DLD1 (cell line): ENCODE measurements at regions not wholly inside any gene's neighbourhood (a gene's known extent, or its start where the extent isn't known, plus 50 kb on each side); places are given as distances from the start of the nearest gene placed in this dataset.
"Not testable (repeated sequence)": the region's sequence is repeated elsewhere in the genome, so short reads cannot be mapped to it uniquely, and the experiment has no call there.

Source experiments
- in situ Hi-C: cut with HindIII; loops from 2 replicates; pipeline ENCODE4 v1.10.0; 2017; ENCODE audit warnings: low sequenced_read_pairs

DNA sequence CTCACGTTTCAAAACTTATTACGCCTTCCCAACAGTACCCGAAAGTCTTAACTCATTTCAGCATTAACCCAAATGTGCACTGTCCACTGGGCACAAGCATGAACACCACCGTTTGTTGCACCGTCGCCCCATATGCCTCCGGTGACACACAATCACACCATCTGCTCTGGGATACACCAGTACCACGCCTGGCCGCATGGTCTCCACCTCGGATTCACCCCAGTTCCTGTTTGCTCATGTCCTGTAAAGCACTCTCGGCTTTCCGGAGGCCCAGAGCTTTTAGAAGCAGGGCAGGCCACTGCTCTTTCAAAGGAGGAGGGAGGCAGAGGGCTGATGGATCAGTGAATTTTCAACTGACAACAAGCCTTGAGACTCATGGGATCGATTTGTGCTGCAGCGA lies 1570.0 kb upstream of the DEFB115 start:
- in situ Hi-C loops, result no loop called here

DNA sequence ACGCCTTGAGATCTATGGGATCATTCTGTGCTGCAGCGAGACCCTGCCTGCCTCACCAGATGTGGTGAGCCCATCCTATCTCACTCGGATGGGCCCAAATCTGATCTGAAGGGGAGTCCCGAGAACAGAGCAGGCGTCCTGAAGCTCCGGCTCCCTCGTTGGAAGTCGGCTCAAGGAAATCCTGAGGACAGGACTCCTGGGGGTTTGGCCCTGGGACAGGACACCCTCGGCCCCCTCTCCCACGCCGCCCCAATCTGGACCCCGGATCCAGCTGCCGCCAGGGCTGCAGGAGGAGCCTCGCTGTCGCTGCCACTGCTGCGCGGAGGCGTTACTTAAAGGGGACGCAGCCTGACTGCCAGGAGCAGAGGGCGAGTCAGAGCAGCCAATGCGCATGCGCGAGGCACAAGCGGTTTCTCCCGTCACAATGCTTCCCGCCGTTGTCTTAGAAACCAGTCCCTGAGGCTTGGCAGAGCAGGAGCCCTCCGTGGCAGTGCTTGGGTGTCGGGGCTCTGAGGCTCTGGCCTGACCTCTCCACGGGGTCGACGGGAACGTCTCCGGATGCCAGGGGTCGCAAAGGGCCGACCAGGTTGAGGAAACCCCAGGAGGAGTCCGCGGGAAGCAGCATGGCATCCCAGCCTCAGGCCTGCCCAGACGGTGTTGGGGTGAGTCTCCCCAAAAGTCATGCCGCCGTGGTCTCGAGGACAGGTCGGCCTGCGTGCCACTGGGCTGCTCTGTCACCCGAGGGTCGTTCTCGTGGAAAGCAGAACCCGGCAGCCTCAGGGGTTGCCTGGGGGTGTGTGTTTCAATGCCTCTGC lies 1567.8 kb upstream of the DEFB115 start:
- in situ Hi-C loops, result no loop called here

- in situ Hi-C loops, result no loop called here
Measured at GRCh38 chr20:29690274-29690673, 1567.2 kb upstream of the DEFB115 start.

DNA sequence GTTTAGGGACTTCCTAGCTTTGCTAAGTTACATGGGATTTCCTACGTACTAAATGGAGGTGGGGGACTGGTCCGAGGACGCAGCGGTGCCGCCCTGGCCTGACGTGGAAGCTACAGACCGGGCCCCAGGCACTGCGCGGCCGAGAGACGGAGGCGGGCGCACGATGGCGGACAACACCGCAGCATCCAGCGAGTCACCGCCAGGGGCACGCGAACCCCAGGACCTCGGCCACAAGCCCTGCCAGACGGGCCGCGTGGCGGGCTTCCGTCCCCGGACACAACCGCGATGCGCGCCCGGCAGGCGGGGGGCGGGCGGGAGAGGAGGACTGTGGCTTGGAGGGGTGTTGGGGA lies 1516.9 kb upstream of the DEFB115 start:
- in situ Hi-C loops, result no loop called here

GRCh38 chr20:29740951-29741593 lies 1516.4 kb upstream of the DEFB115 start:
- in situ Hi-C loops, result no loop called here

DNA sequence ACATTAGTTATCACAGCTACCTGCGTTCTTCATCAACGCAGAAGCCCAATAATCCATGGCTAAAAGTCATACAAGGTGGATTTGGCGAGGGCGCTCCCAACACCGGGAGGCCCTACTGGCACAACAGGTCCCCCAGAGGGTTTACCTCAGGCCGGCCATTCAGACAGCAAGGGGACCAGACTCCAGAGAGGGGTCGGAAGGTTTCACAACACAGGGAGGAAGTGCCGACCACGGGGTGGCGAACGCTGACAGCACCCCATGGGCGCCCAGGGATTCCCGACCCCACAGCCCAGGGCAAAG lies 1515.9 kb upstream of the DEFB115 start:
- in situ Hi-C loops, result no loop called here

- in situ Hi-C loops, result no loop called here
Measured at GRCh38 chr20:29741894-29742698, 1515.4 kb upstream of the DEFB115 start.

DNA sequence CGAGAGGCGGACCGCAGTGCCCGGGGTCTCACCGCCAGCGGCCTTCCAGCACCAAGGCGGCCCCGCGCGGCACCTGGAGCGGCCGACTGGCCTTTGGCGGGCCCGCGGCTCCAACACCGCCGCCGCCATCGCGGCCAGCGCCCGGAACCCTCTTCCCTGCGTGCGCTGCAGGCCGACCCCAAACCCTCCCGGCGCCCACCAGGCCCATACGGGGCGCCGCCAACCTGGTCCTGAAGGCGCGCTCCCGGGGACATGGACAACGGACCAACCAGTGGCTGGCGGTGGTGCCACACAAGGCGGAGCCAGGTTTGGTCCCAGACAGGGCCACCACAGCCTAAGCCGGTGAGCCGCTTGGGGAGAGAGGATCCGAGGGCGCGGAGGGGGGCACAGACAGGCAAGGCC lies 1514.8 kb upstream of the DEFB115 start:
- in situ Hi-C loops, result no loop called here

DNA sequence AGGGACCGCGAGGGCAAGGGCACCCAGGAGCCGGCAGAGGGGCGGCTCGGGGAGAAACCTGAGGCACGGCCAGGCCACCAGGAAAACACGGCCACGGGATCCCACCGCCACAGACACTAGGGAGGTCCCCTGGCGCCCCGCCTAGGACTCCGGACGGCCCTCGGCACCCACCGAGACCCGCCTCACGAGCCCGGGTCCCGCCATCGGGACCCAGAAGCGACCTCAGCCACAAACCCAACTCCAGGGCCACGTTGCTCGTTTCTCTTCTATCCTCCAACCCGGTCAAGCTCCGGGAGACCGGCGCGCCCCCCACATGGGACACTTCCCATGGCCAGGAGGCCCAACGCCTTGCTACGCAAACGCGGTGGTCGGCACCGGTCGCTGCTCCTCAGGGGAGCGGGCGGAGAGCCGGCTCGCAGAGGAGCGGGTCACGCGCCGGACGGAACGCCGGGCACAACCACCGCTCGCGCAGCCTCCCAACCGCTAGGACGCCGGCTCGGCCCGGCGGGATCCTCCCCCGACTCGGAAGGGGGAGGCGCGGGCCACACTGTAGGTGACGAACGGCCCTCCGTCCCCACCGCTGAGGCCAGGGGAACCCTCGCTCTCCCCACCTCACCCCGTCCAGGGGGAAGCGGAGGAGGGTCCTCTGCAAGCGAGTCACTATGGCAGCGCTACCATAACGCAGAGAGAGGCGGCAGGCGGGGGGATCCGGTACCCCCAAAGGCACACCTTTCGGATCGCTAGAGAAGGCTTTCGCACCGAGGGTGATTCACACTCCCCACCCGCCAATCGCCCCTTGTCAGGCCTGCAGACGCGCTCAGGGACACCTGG lies 1514.1 kb upstream of the DEFB115 start:
- in situ Hi-C loops, result no loop called here

GRCh38 chr20:29744071-29744470 lies 1513.4 kb upstream of the DEFB115 start:
- in situ Hi-C loops, result no loop called here

DNA sequence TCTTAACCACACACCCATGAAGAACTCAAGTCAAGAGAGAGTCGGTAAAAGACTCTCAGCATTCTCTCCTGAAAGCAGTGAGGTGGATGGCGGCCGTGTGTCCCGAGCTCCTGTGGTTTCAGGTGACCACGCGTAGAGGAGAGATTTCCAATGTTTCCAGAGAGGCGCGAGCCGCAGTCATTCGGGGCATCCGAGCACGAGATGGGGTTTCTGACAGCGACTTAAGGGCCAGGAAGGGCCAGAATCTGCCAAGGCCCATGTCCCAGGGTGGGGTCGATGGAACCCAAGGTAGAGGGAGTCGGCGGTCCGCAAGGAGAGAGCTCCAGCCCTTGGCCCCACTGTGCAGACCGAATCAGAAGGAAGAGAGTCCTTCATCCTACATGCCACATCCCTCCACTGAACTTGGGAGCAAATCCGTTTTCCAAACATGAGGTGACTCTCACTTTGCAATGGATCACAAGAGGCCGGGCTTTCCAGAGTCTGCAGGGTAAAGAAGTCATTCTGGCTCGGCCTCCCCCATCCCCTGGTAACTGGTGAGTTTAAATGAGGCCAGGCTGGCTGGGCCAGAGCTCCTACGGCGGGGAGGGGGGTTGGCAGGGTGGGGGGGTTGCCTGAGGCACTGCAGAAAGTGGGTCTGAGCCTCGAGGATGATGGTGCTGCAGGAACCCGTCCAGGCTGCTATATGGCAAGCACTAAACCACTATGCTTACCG lies 1511.8 kb upstream of the DEFB115 start:
- in situ Hi-C loops, result not testable (repeated sequence)

DNA sequence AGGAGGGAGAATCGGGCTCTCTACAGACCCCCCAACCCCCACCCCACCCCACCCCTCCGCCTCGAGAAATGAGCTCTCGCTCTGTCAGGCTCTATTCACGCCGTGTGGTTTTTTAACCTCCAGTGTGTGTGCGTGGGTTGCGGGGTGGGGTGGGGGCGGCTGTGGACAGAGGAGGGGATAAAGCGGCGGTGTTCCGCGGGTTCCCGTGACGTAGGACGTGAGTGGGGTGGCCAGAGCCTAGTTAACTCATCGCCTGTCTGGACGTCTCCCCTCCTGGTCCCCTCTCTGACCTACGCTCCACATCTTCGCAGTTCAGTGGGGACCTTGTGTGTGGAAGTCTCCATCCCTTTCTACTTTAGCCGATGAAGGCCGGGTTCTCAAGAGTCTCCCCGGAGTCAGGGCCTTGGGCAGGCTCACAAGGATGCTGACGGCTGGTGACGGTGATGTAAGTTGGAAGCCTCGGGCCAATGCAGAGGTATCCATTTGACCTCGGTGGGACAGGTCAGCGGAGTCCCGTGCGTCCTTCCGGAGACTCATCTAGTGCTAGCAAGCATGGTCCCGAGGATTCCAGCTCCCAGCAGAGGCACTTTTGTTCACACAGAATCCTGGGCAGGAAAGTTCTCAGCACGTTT lies 1507.1 kb upstream of the DEFB115 start:
- in situ Hi-C loops, result no loop called here

DNA sequence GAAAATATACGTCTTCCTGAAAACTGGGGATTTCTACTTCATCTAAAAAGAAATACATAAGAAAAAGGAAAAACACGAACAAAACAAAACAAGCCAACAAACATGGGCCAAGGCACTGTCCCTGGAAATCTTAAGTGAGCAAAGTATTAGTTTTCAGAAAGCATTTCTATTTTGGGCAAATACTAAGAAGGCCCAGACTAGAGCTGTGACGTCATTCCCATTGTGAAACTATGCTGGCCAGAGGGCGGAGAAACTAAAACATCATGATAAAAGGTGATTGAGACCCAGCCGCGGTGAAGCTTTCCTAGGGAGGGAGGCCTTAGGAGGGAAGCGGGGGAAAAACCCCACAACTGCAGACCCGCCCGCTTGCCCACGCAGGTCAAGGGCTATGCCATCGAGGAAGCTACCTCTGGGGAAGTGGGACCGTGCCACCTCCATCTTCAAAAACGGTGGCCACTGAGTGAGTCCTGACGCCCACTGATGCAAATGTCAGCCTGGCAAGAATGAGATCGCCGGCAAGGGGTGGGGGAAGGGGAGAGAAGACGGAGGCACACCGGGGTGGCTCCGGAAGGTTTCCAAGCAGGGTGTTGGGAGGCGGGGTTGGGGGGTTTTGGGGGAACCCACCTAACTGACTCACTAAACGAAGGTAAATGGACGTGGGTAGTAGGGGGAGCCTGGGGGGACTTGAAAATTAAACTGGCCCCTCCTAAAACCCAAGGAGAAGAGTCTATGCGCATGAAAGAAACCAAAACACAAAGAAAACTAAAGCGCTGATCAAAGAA lies 1504.6 kb upstream of the DEFB115 start:
- in situ Hi-C loops, result not testable (repeated sequence)

- in situ Hi-C loops, result not testable (repeated sequence)
Measured at GRCh38 chr20:29753426-29753746, 1504.1 kb upstream of the DEFB115 start.

DNA sequence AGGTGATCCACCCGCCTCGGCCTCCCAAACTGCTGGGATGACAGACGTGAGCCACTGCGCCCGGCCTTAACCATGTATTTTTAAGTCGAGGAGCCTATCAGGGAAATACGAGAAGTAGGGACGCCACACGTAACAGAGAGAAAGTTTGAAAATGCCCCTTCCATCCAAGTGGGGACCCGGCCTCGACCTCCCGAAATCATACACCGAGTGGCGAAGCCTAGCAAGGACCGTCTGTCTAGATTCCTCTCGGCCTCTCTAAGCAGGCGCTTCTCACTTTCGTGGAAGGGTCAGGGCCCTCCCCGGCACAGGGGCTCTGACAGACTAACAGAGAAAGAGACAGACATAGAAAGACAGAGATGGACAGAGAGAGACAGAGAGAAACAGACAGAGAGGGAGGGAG lies 1503.6 kb upstream of the DEFB115 start:
- in situ Hi-C loops, result not testable (repeated sequence)

- in situ Hi-C loops, result not testable (repeated sequence)
Measured at GRCh38 chr20:29755854-29756498, 1501.5 kb upstream of the DEFB115 start.

- in situ Hi-C loops, result no loop called here
Measured at GRCh38 chr20:29756664-29757063, 1500.8 kb upstream of the DEFB115 start.

DNA sequence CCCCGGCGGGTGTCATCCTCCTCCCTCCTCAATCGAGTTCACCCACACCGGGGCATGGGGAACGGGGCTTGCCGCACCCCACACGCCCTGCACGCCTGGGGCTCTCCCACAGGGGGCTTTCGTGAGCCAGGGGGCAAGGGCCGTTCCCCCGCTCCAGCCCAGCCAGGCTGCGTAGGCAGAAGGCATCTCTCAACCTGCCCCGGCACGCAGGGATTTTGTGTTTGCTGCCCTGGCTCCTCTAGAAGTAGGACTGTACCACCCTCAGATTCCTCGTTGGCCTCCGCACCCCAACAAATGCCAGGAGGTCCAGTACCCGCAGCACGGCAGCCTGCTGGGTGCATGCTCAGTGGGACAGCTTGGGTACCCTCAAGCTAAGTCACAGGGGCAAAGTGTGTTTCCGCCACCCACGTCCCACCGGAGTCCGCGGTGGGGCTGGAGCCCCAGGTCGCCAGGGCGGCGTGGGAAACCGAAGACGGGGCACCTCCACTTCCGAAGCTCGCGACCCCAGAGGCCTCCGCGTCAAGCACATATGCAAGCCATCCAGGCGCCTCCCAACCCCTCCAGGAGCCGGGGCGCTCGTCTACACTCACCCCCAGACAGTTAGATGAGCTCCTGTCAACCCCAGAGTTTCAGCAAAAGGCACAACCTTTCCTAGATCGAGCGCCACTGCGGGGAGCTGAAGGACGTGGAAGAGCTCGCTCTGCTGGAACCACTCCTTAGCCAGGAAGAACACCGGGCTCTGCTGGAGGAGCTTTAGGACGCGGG lies 1495.7 kb upstream of the DEFB115 start:
- in situ Hi-C loops, result not testable (repeated sequence)
